Mesenchymal stem cell (in vitro differentiated cells and primary cell): ENCODE measurements at regions not wholly inside any gene's neighbourhood (a gene's known extent, or its start where the extent isn't known, plus 50 kb on each side); places are given as distances from the start of the nearest gene placed in this dataset.

ENCODE experiments used
- DNase-seq: peaks from one replicate; pipeline ENCODE4 v3.0.0-alpha.2; 2013
- H2AFZ ChIP-seq: one replicate; pipeline ENCODE4 v1.6.1; 2013; ENCODE audit warnings: low read depth, mild to moderate bottlenecking, control low read depth, inconsistent platforms, low read length, moderate library complexity
- H2AK5ac ChIP-seq: 2 replicates; pipeline ENCODE4 v1.6.1; 2013; ENCODE audit warnings: low read length, moderate library complexity, mild to moderate bottlenecking, inconsistent platforms; ENCODE audit not compliant: severe bottlenecking
- H2BK120ac ChIP-seq: one replicate; pipeline ENCODE4 v1.6.1; 2013; ENCODE audit warnings: low read depth, mild to moderate bottlenecking, inconsistent platforms, low read length, moderate library complexity
- H2BK12ac ChIP-seq, 2 experiments: one replicate each; pipeline ENCODE4 v1.6.1; 2013; ENCODE audit warnings: inconsistent platforms in 2 of 2, low read length in 2 of 2, mild to moderate bottlenecking in 2 of 2, moderate library complexity in 2 of 2, control low read depth in 1 of 2
- H2BK15ac ChIP-seq: one replicate; pipeline ENCODE4 v1.6.1; 2013; ENCODE audit warnings: mild to moderate bottlenecking, low read depth, inconsistent platforms; ENCODE audit not compliant: poor library complexity, severe bottlenecking
- H2BK5ac ChIP-seq: 2 replicates; pipeline ENCODE4 v1.6.1; 2013; ENCODE audit warnings: low read depth, mild to moderate bottlenecking, low read length, control low read depth, inconsistent platforms; ENCODE audit not compliant: poor library complexity, severe bottlenecking
- H3K14ac ChIP-seq, 2 experiments: one replicate each; pipeline ENCODE4 v1.6.1; 2013; ENCODE audit warnings: inconsistent platforms in 2 of 2, low read length in 2 of 2, control low read depth in 1 of 2, mild to moderate bottlenecking in 1 of 2, moderate library complexity in 1 of 2
- H3K18ac ChIP-seq, 2 experiments: one replicate each; pipeline ENCODE4 v1.6.1; 2013; ENCODE audit warnings: inconsistent platforms in 2 of 2, low read length in 2 of 2, control low read depth in 1 of 2, low read depth in 1 of 2, mild to moderate bottlenecking in 1 of 2
- H3K23ac ChIP-seq, 2 experiments: one replicate each; pipeline ENCODE4 v1.6.1; 2013; ENCODE audit warnings: inconsistent platforms in 2 of 2, low read length in 2 of 2, mild to moderate bottlenecking in 2 of 2, moderate library complexity in 2 of 2, control low read depth in 1 of 2
- H3K27ac ChIP-seq: 2 replicates; pipeline ENCODE4 v1.5.1; 2013; ENCODE audit warnings: mild to moderate bottlenecking, moderate library complexity, low read length, control low read depth, inconsistent platforms; ENCODE audit not compliant: poor library complexity, severe bottlenecking
- H3K27me3 ChIP-seq, 2 experiments: 2 replicates each; pipeline versions ENCODE4 v1.6.1 to v1.7.0; 2013; ENCODE audit warnings: low read length in 2 of 2, mild to moderate bottlenecking in 2 of 2, moderate library complexity in 2 of 2, control low read depth in 1 of 2, inconsistent platforms in 1 of 2; ENCODE audit not compliant: control insufficient read depth in 1 of 2, insufficient read depth in 1 of 2
- H3K36me3 ChIP-seq, 2 experiments: 2 replicates each; pipeline versions ENCODE4 v1.6.1 to v1.7.0; 2013; ENCODE audit warnings: low read length in 2 of 2, control low read depth in 1 of 2, inconsistent platforms in 1 of 2, low read depth in 1 of 2, mild to moderate bottlenecking in 1 of 2; ENCODE audit not compliant: insufficient read depth in 2 of 2, control insufficient read depth in 1 of 2
- H3K4ac ChIP-seq, 2 experiments: one replicate each; pipeline ENCODE4 v1.6.1; 2013; ENCODE audit warnings: inconsistent platforms in 2 of 2, low read length in 2 of 2, mild to moderate bottlenecking in 2 of 2, moderate library complexity in 2 of 2, control low read depth in 1 of 2, low read depth in 1 of 2
- H3K4me1 ChIP-seq: 2 replicates; pipeline ENCODE4 v1.6.1; 2013; ENCODE audit warnings: low read depth, low read length, control low read depth; ENCODE audit not compliant: control insufficient read depth, insufficient read depth
- H3K4me2 ChIP-seq: 2 replicates; pipeline ENCODE4 v1.6.1; 2013; ENCODE audit warnings: low read length, mild to moderate bottlenecking, inconsistent platforms; ENCODE audit not compliant: poor library complexity, severe bottlenecking
- H3K4me3 ChIP-seq, 2 experiments: 2 replicates each; pipeline versions ENCODE4 v1.5.1 to v1.7.0; 2013; ENCODE audit warnings: low read length in 2 of 2, mild to moderate bottlenecking in 2 of 2, control low read depth in 1 of 2, low read depth in 1 of 2; ENCODE audit not compliant: insufficient read depth in 1 of 2
- H3K79me1 ChIP-seq: replicated peaks from 2 replicates; pipeline ENCODE4 v1.6.1; 2013; ENCODE audit warnings: mild to moderate bottlenecking, control low read depth, low read length, inconsistent platforms; ENCODE audit not compliant: poor library complexity, severe bottlenecking
- H3K9ac ChIP-seq: 2 replicates; pipeline ENCODE4 v1.7.0; 2013; ENCODE audit warnings: mild to moderate bottlenecking, low read length, moderate library complexity
- H3K9me3 ChIP-seq: 2 replicates; pipeline ENCODE4 v1.7.0; 2013; ENCODE audit warnings: mild to moderate bottlenecking, low read length; ENCODE audit not compliant: control insufficient read depth
- H4K8ac ChIP-seq: one replicate; pipeline ENCODE4 v1.6.1; 2013; ENCODE audit warnings: inconsistent platforms, mild to moderate bottlenecking, low read length, moderate library complexity
- H4K91ac ChIP-seq: one replicate; pipeline ENCODE4 v1.6.1; 2013; ENCODE audit warnings: mild to moderate bottlenecking, low read length, inconsistent platforms
- WGBS: methylation state at CpG from one replicate; pipeline ENCODE4 v1.1.7; 2013; ENCODE audit warnings: mixed read lengths; 5-methylcytosine and 5-hydroxymethylcytosine counted together

DNA sequence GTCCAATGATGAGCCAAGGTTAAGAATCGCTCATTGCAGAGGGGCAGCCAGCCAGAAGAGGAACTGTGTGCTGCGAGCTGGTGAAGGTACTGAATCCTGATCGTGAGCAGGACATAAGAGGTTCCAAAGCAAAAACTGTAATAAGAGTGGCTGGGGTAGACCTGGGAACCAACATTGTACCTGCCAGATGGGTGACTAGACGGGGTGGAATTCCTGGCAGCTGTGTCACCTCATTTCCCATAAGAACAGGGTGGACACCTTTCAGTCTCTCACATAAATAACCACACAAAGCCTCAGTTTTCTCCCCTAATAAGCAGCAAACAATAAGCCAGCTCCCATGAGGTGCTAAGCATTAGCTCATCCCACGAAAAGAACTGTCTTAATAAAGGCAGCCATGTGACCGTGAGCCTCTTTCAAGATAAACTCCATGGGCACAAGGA is 290.3 kb downstream of the SOX9 start:
- Histone ChIP-seq H3K4me2 (no peak overlapping the region), H2AK5ac (peak overlapping the region; percentile 23), H3K36me3 (peaks cover 0 to 18% of the 10 kb centered on the region in 2 experiments), H3K23ac (no peak overlapping the region), H2BK120ac (no peak overlapping the region), H4K8ac (no peak overlapping the region), H3K79me1 (peaks cover 53% of the 10 kb centered on the region), H3K9ac (peak overlapping the region; percentile 61), H2BK12ac (no peak overlapping the region), H4K91ac (no peak overlapping the region), H3K4me1 (peaks cover 28% of the 10 kb centered on the region), H3K27me3 (no peaks in the 10 kb centered on the region), H3K4me3 (peak overlapping the region in 1 of 2 experiments; percentile 23), H3K14ac (no peak overlapping the region), H3K18ac (no peak overlapping the region), H2AFZ (no peak overlapping the region), H3K4ac (peak overlapping the region in 1 of 2 experiments; percentile 7), H2BK5ac (no peak overlapping the region), H3K9me3 (no peaks in the 10 kb centered on the region), H2BK15ac (peak overlapping the region; percentile 64), H3K27ac (no peak overlapping the region)
- 88% methylated on average over 6 of the region's 6 CpGs for WGBS
- DNase-seq: no peak

DNA sequence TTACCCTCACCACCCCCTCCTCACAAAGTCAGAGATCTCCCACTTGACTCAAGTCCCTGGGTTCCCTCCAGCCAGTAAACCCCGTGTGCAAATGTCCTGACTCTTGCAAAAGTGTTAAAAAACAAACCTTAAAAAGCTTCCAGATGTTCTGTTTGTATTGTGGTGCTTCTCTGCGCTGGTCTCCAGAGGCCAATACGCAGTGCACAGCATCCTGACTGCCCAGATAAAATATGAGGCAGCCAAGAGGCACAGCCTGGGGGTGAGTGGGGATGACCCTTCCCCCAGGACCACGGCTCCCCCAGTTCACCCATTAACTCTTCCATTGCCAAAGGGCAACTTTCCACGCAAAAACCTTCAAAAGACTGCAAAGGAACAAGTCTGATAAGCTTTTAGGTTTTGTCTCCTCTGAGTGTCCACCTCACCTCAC is 291.8 kb downstream of the SOX9 start:
- H3K4me1 ChIP-seq: peaks cover 19% of the 10 kb centered on the region
- H3K36me3 ChIP-seq: peaks cover 0 to 19% of the 10 kb centered on the region in 2 experiments
- no peak overlapping the region for H2BK12ac ChIP-seq
- H2BK5ac ChIP-seq: no peak overlapping the region
- no peak overlapping the region for H3K9ac ChIP-seq
- H4K8ac ChIP-seq: no peak overlapping the region
- H2BK15ac ChIP-seq: no peak overlapping the region
- no peak overlapping the region for H3K27ac ChIP-seq
- WGBS: 39% methylated on average over 5 of the region's 5 CpGs
- no peak overlapping the region for H3K4me3 ChIP-seq
- H2BK120ac ChIP-seq: no peak overlapping the region
- H3K18ac ChIP-seq: no peak overlapping the region
- no peak overlapping the region for H3K4me2 ChIP-seq
- no peak overlapping the region for H4K91ac ChIP-seq
- peaks cover 52% of the 10 kb centered on the region for H3K79me1 ChIP-seq
- peaks cover 11% of the 10 kb centered on the region for H3K9me3 ChIP-seq
- peak overlapping the region in 1 of 2 experiments; percentile 0 for H3K4ac ChIP-seq
- no peak overlapping the region for H3K23ac ChIP-seq
- no peak overlapping the region for H3K14ac ChIP-seq
- H2AFZ ChIP-seq: no peak overlapping the region
- H3K27me3 ChIP-seq: no peaks in the 10 kb centered on the region
- no peak overlapping the region for H2AK5ac ChIP-seq
- no peak for DNase-seq

DNA sequence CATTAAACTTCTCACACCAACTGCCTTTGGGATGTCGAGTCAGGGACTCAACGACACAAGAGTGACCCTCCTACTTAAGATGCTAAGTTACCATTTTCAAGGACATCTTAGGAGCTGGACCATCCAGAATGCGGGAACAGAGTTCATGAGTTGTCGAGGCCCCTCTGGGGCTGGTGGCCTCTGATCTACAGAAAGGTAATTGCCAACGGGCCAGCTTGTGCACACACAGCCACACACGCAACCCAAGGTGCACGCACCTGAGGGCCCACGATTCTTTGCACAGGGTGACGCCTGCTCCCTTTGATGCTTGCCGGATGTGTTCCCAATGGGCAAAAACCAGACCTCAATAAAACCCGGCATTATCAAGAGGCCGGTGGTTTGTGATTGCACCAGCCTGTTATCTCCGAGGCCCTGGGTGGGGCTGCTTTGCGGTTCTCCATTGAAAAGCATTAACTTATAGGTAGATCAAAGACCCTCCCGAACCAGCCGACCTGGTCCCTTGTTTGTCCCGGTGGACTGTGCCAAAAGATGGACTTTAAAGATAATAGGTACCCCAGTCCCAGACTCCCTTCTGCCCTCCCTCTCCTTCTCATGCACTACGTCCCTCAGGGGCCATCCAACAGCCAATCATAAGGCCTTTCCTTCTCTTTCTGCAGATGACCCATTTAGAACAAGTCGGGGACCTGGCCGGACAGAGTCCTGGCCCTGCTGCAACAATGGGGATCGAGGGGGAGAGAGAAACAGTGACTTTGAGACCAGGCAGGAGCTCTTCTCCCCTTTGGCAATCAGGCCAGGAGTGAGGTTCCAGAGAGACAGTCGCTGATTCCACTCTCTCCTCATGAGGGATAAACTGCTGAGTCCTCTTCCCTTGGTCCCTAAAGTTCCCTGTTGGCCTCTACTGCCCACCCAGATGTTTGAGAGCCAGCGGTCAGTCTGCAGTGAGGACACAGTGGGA is 292.5 kb downstream of the SOX9 start:
- Histone ChIP-seq H4K8ac (no peak overlapping the region), H2AFZ (no peak overlapping the region), H3K9me3 (peaks cover 17% of the 10 kb centered on the region), H3K4me3 (no peak overlapping the region), H3K27me3 (no peaks in the 10 kb centered on the region), H3K4ac (peak overlapping the region in 1 of 2 experiments; percentile 0), H2AK5ac (no peak overlapping the region), H3K4me1 (peaks cover 16% of the 10 kb centered on the region), H3K79me1 (peaks cover 55% of the 10 kb centered on the region), H2BK120ac (no peak overlapping the region), H2BK15ac (peak overlapping the region; percentile 92), H3K23ac (no peak overlapping the region), H2BK12ac (peak overlapping the region in 1 of 2 experiments; percentile 37), H3K36me3 (peaks cover 3 to 25% of the 10 kb centered on the region in 2 experiments), H3K27ac (no peak overlapping the region), H3K4me2 (no peak overlapping the region), H3K9ac (no peak overlapping the region), H3K14ac (no peak overlapping the region), H4K91ac (no peak overlapping the region), H2BK5ac (no peak overlapping the region), H3K18ac (no peak overlapping the region)
- DNase-seq: no peak
- 96% methylated on average over 23 of the region's 23 CpGs for WGBS

DNA sequence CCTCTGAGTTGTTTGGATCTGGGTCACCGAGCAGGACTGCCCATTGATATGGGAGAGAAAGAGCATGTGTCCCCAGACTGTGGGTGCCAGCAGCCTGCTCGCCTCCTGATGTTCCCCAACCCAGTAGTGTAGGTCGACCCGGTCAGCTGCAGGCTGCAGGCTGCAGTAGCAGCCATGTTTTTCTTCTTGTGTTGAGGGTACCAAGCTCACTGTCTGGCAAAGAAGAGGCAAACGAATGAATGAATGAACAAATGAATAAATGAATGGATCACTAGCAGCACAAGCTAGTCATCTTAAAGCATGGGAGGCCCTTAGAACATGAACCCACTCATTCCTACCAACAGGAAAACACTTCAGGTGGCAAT is 293.2 kb downstream of the SOX9 start:
- H3K9ac ChIP-seq: no peak overlapping the region
- H3K4me3 ChIP-seq: no peak overlapping the region
- no peak overlapping the region for H3K4ac ChIP-seq
- H2BK12ac ChIP-seq: peak overlapping the region in 1 of 2 experiments; percentile 37
- WGBS: 99% methylated on average over 4 of the region's 5 CpGs
- H3K4me1 ChIP-seq: peaks cover 16% of the 10 kb centered on the region
- H2BK15ac ChIP-seq: peak overlapping the region; percentile 92
- no peak overlapping the region for H2BK5ac ChIP-seq
- H4K91ac ChIP-seq: no peak overlapping the region
- H4K8ac ChIP-seq: no peak overlapping the region
- H3K14ac ChIP-seq: no peak overlapping the region
- no peak overlapping the region for H2AK5ac ChIP-seq
- peaks cover 24% of the 10 kb centered on the region for H3K9me3 ChIP-seq
- no peak for DNase-seq
- no peak overlapping the region for H3K27ac ChIP-seq
- no peak overlapping the region for H2BK120ac ChIP-seq
- peaks cover 3 to 25% of the 10 kb centered on the region in 2 experiments for H3K36me3 ChIP-seq
- no peaks in the 10 kb centered on the region for H3K27me3 ChIP-seq
- no peak overlapping the region for H3K23ac ChIP-seq
- no peak overlapping the region for H3K4me2 ChIP-seq
- peak overlapping the region in 1 of 2 experiments; percentile 11 for H3K18ac ChIP-seq
- H3K79me1 ChIP-seq: peaks cover 51% of the 10 kb centered on the region
- no peak overlapping the region for H2AFZ ChIP-seq
